Cardiac muscle cell (in vitro differentiated cells and primary cell): ENCODE measurements at regions not wholly inside any gene's neighbourhood (a gene's known extent, or its start where the extent isn't known, plus 50 kb on each side); places are given as distances from the start of the nearest gene placed in this dataset.

Experiments used
- DNase-seq, 2 donors: peaks; one replicate each; pipeline versions ENCODE4 v3.0.0 to v3.0.0-alpha.2; 2010 to 2017; ENCODE audit warnings: low read depth in 1 of 2, low spot score in 1 of 2
- H3K27ac ChIP-seq: fragments of 200-600 bp; sonication (generic); 2 replicates; pipeline ENCODE4 v1.5.1; 2016
- H3K27me3 ChIP-seq: fragments of 200-600 bp; sonication (generic); 2 replicates; pipeline ENCODE4 v1.6.0; 2016; ENCODE audit warnings: control low read depth
- H3K36me3 ChIP-seq: fragments of 200-600 bp; sonication (generic); 2 replicates; pipeline ENCODE4 v1.5.1; 2016; ENCODE audit warnings: control low read depth
- H3K4me1 ChIP-seq: fragments of 200-600 bp; sonication (generic); 2 replicates; pipeline ENCODE4 v1.8.1; 2017; ENCODE audit warnings: low read depth, mild to moderate bottlenecking, mixed run types
- H3K4me3 ChIP-seq: fragments of 200-600 bp; sonication (generic); 2 replicates; pipeline ENCODE4 v1.5.1; 2016; ENCODE audit warnings: mild to moderate bottlenecking
- H3K9me3 ChIP-seq: fragments of 200-600 bp; sonication (generic); 2 replicates; pipeline ENCODE4 v1.5.1; 2017; ENCODE audit warnings: low read depth, mild to moderate bottlenecking, control low read depth
- TF ChIP-seq, protein P1 (sequence below): IDR thresholded peaks from 2 replicates; pipeline ENCODE4 v1.5.1; 2012; ENCODE audit warnings: low read depth, mild to moderate bottlenecking, low read length

- Histone ChIP-seq H3K4me3 (no peak overlapping the region), H3K27ac (no peak overlapping the region), H3K9me3 (no peaks in the 10 kb centered on the region), H3K4me1 (no peaks in the 10 kb centered on the region), H3K27me3 (peaks cover 4% of the 10 kb centered on the region), H3K36me3 (no peaks in the 10 kb centered on the region)
- DNase-seq: no peak
- TF ChIP-seq, protein P1, sequence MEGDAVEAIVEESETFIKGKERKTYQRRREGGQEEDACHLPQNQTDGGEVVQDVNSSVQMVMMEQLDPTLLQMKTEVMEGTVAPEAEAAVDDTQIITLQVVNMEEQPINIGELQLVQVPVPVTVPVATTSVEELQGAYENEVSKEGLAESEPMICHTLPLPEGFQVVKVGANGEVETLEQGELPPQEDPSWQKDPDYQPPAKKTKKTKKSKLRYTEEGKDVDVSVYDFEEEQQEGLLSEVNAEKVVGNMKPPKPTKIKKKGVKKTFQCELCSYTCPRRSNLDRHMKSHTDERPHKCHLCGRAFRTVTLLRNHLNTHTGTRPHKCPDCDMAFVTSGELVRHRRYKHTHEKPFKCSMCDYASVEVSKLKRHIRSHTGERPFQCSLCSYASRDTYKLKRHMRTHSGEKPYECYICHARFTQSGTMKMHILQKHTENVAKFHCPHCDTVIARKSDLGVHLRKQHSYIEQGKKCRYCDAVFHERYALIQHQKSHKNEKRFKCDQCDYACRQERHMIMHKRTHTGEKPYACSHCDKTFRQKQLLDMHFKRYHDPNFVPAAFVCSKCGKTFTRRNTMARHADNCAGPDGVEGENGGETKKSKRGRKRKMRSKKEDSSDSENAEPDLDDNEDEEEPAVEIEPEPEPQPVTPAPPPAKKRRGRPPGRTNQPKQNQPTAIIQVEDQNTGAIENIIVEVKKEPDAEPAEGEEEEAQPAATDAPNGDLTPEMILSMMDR: no peak
Measured at GRCh38 chr15:69994429-69995205, 103.1 kb downstream of the TLE3 start.

- H3K36me3 ChIP-seq: no peaks in the 10 kb centered on the region
- DNase-seq: no peak
- no peaks in the 10 kb centered on the region for H3K4me1 ChIP-seq
- H3K27me3 ChIP-seq: peaks cover 4% of the 10 kb centered on the region
- H3K4me3 ChIP-seq: no peak overlapping the region
- TF ChIP-seq, protein P1: no peak
- H3K9me3 ChIP-seq: no peaks in the 10 kb centered on the region
- H3K27ac ChIP-seq: no peak overlapping the region
Measured at GRCh38 chr15:69996321-69997160, 101.2 kb downstream of the TLE3 start.

- H3K4me3 ChIP-seq: no peak overlapping the region
- no peaks in the 10 kb centered on the region for H3K36me3 ChIP-seq
- peaks cover 4% of the 10 kb centered on the region for H3K27me3 ChIP-seq
- no peak for DNase-seq
- no peaks in the 10 kb centered on the region for H3K4me1 ChIP-seq
- no peak overlapping the region for H3K27ac ChIP-seq
- no peaks in the 10 kb centered on the region for H3K9me3 ChIP-seq
- TF ChIP-seq, protein P1: no peak
Measured at GRCh38 chr15:69997161-69997485, 100.6 kb downstream of the TLE3 start.
